Stimulated activated effector memory CD8-positive, alpha-beta T cell treated with anti-CD3 and anti-CD28 coated beads, Interleukin-12 subunit alpha, Interleukin-12 subunit beta, amount 100 ng/mL, for 72 hours (primary cell): ENCODE measurements at regions not wholly inside any gene's neighbourhood (a gene's known extent, or its start where the extent isn't known, plus 50 kb on each side); places are given as distances from the start of the nearest gene placed in this dataset.

Experiments
- ATAC-seq: fragments of 150-1000 bp; cut with Tn5 transposase; 2 replicates; pipeline ENCODE4 v1.10.0; 2021
- DNase-seq, 2 donors: peaks; one replicate each; pipeline ENCODE4 v3.0.0; 2021 to 2022; ENCODE audit warnings: low spot score in 2 of 2
- H3K27ac Mint-ChIP-seq: one replicate; pipeline ENCODE4 v1.8.0; 2022; ENCODE audit warnings: mild to moderate bottlenecking, mixed read lengths
- H3K36me3 Mint-ChIP-seq: one replicate; pipeline ENCODE4 v1.8.0; 2022; ENCODE audit warnings: mild to moderate bottlenecking, mixed read lengths
- H3K4me1 Mint-ChIP-seq: one replicate; pipeline ENCODE4 v1.8.0; 2022; ENCODE audit warnings: mixed read lengths
- H3K4me3 Mint-ChIP-seq: one replicate; pipeline ENCODE4 v1.8.0; 2022; ENCODE audit warnings: mild to moderate bottlenecking, mixed read lengths
- H3K9me3 Mint-ChIP-seq: one replicate; pipeline ENCODE4 v1.8.0; 2022; ENCODE audit warnings: mixed read lengths

- peaks cover 3% of the 10 kb centered on the region for H3K9me3 Mint-ChIP-seq
- H3K36me3 Mint-ChIP-seq, result no peaks in the 10 kb centered on the region
- no peak overlapping the region for H3K4me3 Mint-ChIP-seq
- no peak overlapping the region for H3K27ac Mint-ChIP-seq
- no peaks in the 10 kb centered on the region for H3K4me1 Mint-ChIP-seq
- no peak for ATAC-seq
- DNase-seq, result no peak
Observed at GRCh38 chr4:110675426-110675825, 52.5 kb upstream of the PITX2 start.

- no peak for ATAC-seq
- DNase-seq, result no peak
- H3K27ac Mint-ChIP-seq, result no peak overlapping the region
- H3K36me3 Mint-ChIP-seq, result no peaks in the 10 kb centered on the region
- H3K9me3 Mint-ChIP-seq, result peaks cover 3% of the 10 kb centered on the region
- no peak overlapping the region for H3K4me3 Mint-ChIP-seq
- H3K4me1 Mint-ChIP-seq, result no peaks in the 10 kb centered on the region
Observed at GRCh38 chr4:110676241-110676640, 53.4 kb upstream of the PITX2 start.

GRCh38 chr4:110678517-110679227, 55.8 kb upstream of the PITX2 start:
- H3K4me3 Mint-ChIP-seq, result no peak overlapping the region
- H3K36me3 Mint-ChIP-seq, result no peaks in the 10 kb centered on the region
- ATAC-seq (no peak), DNase-seq (no peak)
- no peak overlapping the region for H3K27ac Mint-ChIP-seq
- H3K4me1 Mint-ChIP-seq, result no peaks in the 10 kb centered on the region
- no peaks in the 10 kb centered on the region for H3K9me3 Mint-ChIP-seq

- no peak overlapping the region for H3K27ac Mint-ChIP-seq
- DNase-seq, result no peak
- ATAC-seq, result no peak
- no peaks in the 10 kb centered on the region for H3K4me1 Mint-ChIP-seq
- no peaks in the 10 kb centered on the region for H3K9me3 Mint-ChIP-seq
- H3K36me3 Mint-ChIP-seq, result no peaks in the 10 kb centered on the region
- H3K4me3 Mint-ChIP-seq, result no peak overlapping the region
Observed at GRCh38 chr4:110680265-110680664, 57.4 kb upstream of the PITX2 start.

- DNase-seq (no peak), ATAC-seq (no peak)
- H3K4me3 Mint-ChIP-seq, result no peak overlapping the region
Observed at GRCh38 chr4:110681381-110681780, 58.5 kb upstream of the PITX2 start.

GRCh38 chr4:110682311-110682710, 59.4 kb upstream of the PITX2 start:
- Mint-ChIP-seq H3K36me3 (no peaks in the 10 kb centered on the region), H3K4me3 (no peak overlapping the region), H3K9me3 (no peaks in the 10 kb centered on the region), H3K4me1 (no peaks in the 10 kb centered on the region), H3K27ac (no peak overlapping the region)
- DNase-seq (no peak), ATAC-seq (no peak)

More at GRCh38 chr4:110681381-110681780, 58.5 kb upstream of the PITX2 start:
- H3K9me3 Mint-ChIP-seq, result no peaks in the 10 kb centered on the region
- H3K36me3 Mint-ChIP-seq, result no peaks in the 10 kb centered on the region
- no peaks in the 10 kb centered on the region for H3K4me1 Mint-ChIP-seq
- no peak overlapping the region for H3K27ac Mint-ChIP-seq

- no peaks in the 10 kb centered on the region for H3K9me3 Mint-ChIP-seq
Observed at GRCh38 chr4:110683601-110684000, 60.7 kb upstream of the PITX2 start.

GRCh38 chr4:110702326-110702725, 79.4 kb upstream of the PITX2 start:
- Mint-ChIP-seq H3K4me1 (no peaks in the 10 kb centered on the region), H3K4me3 (no peak overlapping the region), H3K36me3 (no peaks in the 10 kb centered on the region), H3K27ac (no peak overlapping the region), H3K9me3 (peaks cover 6% of the 10 kb centered on the region)
- DNase-seq, result no peak
- no peak for ATAC-seq

More at GRCh38 chr4:110683601-110684000, 60.7 kb upstream of the PITX2 start:
- ATAC-seq (no peak), DNase-seq (no peak)
- Mint-ChIP-seq H3K4me1 (no peaks in the 10 kb centered on the region), H3K27ac (no peak overlapping the region), H3K4me3 (no peak overlapping the region), H3K36me3 (no peaks in the 10 kb centered on the region)

- H3K4me1 Mint-ChIP-seq, result no peaks in the 10 kb centered on the region
- DNase-seq (no peak), ATAC-seq (no peak)
- H3K9me3 Mint-ChIP-seq, result peaks cover 6% of the 10 kb centered on the region
- H3K36me3 Mint-ChIP-seq, result no peaks in the 10 kb centered on the region
- no peak overlapping the region for H3K4me3 Mint-ChIP-seq
- H3K27ac Mint-ChIP-seq, result no peak overlapping the region
Observed at GRCh38 chr4:110704748-110705439, 82.0 kb upstream of the PITX2 start.

- no peak for DNase-seq
- Mint-ChIP-seq H3K27ac (no peak overlapping the region), H3K4me3 (no peak overlapping the region), H3K4me1 (no peaks in the 10 kb centered on the region), H3K36me3 (no peaks in the 10 kb centered on the region), H3K9me3 (peaks cover 6% of the 10 kb centered on the region)
- no peak for ATAC-seq
Observed at GRCh38 chr4:110705440-110705782, 82.5 kb upstream of the PITX2 start.

- Mint-ChIP-seq H3K4me3 (no peak overlapping the region), H3K36me3 (no peaks in the 10 kb centered on the region), H3K27ac (no peak overlapping the region), H3K4me1 (no peaks in the 10 kb centered on the region), H3K9me3 (peaks cover 4% of the 10 kb centered on the region)
- ATAC-seq (no peak), DNase-seq (no peak)
Observed at GRCh38 chr4:110710070-110710469, 87.2 kb upstream of the PITX2 start.

- Mint-ChIP-seq H3K9me3 (peaks cover 3% of the 10 kb centered on the region), H3K27ac (no peak overlapping the region), H3K36me3 (no peaks in the 10 kb centered on the region), H3K4me3 (no peak overlapping the region), H3K4me1 (no peaks in the 10 kb centered on the region)
- DNase-seq (no peak), ATAC-seq (no peak)
Observed at GRCh38 chr4:110712486-110712885, 89.6 kb upstream of the PITX2 start.

GRCh38 chr4:110730318-110730717, 107.4 kb upstream of the PITX2 start:
- no peak for ATAC-seq
- no peak overlapping the region for H3K4me3 Mint-ChIP-seq
- peaks cover 3% of the 10 kb centered on the region for H3K9me3 Mint-ChIP-seq

GRCh38 chr4:110733901-110734300, 111.0 kb upstream of the PITX2 start:
- no peak for DNase-seq
- H3K27ac Mint-ChIP-seq, result no peak overlapping the region
- no peak overlapping the region for H3K4me3 Mint-ChIP-seq
- ATAC-seq, result no peak
- H3K9me3 Mint-ChIP-seq, result peaks cover 3% of the 10 kb centered on the region
- H3K36me3 Mint-ChIP-seq, result no peaks in the 10 kb centered on the region
- no peaks in the 10 kb centered on the region for H3K4me1 Mint-ChIP-seq

More at GRCh38 chr4:110730318-110730717, 107.4 kb upstream of the PITX2 start:
- DNase-seq, result no peak
- Mint-ChIP-seq H3K27ac (no peak overlapping the region), H3K36me3 (no peaks in the 10 kb centered on the region), H3K4me1 (no peaks in the 10 kb centered on the region)

GRCh38 chr4:110735686-110736085, 112.8 kb upstream of the PITX2 start:
- H3K4me1 Mint-ChIP-seq, result no peaks in the 10 kb centered on the region
- ATAC-seq, result no peak
- DNase-seq, result no peak
- H3K9me3 Mint-ChIP-seq, result peaks cover 6% of the 10 kb centered on the region
- no peak overlapping the region for H3K27ac Mint-ChIP-seq
- no peak overlapping the region for H3K4me3 Mint-ChIP-seq
- no peaks in the 10 kb centered on the region for H3K36me3 Mint-ChIP-seq

- H3K4me3 Mint-ChIP-seq, result no peak overlapping the region
Observed at GRCh38 chr4:110737931-110738330, 115.1 kb upstream of the PITX2 start.

More at GRCh38 chr4:110737931-110738330, 115.1 kb upstream of the PITX2 start:
- DNase-seq, result no peak
- Mint-ChIP-seq H3K9me3 (peaks cover 3% of the 10 kb centered on the region), H3K36me3 (no peaks in the 10 kb centered on the region), H3K27ac (no peak overlapping the region), H3K4me1 (no peaks in the 10 kb centered on the region)
- no peak for ATAC-seq
